ENCODE measurements at regions not wholly inside any gene's neighbourhood (a gene's known extent, or its start where the extent isn't known, plus 50 kb on each side); places are given as distances from the start of the nearest gene placed in this dataset.
A peak's percentile ranks its signal among the peaks of the same experiment; 100 is the strongest.

DNA sequence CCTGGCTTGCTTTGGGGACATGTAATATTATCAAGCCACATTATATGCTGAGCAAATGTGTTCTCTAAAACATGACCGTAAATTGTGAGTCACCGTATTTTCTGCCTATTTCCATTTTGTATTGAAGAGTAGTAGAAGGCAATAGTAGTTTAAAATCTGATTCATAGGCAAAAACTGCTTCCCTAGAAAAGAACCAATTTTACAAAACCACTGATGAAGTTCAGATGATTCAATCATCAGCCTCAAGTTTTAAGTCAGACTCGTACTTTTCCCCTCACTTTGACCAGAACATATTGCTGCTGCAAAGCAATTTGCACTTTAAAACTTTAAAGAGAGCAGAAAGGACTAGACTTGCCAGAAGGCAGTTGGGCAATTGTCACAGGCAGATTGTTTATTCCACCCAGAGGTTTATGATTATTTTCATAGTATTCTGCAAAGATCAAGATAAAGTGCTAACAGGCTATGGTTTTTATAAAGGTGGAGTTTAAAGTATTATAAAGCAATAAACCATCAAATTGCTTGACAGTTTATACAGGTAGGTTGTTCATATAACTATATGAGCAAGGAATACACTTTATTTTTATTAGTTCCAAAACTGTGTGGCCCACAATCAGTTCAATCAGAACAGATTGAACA, 168.2 kb downstream of the ETV1 start:
- no peaks in the 10 kb centered on the region for H3K36me3 ChIP-seq (ENCODE audit: low read depth)
- peak overlapping the region; percentile 33; the same call in 1 of the 2 replicates for H3K27ac ChIP-seq
- in situ Hi-C loops (cut with MboI): no loop called here
- no peak overlapping the region for H3K4me3 ChIP-seq
- peaks cover 9% of the 10 kb centered on the region; the same call in 1 of the 2 replicates for H3K4me1 ChIP-seq (ENCODE audit: insufficient read depth)
- peak overlapping the region; percentile 51 for H2AFZ ChIP-seq
- H3K4me2 ChIP-seq (ENCODE audit: unreplicated experiment): peak overlapping the region; percentile 47
- peaks cover 17% of the 10 kb centered on the region for H3F3A ChIP-seq (ENCODE audit: insufficient read depth)
- H4K20me1 ChIP-seq (ENCODE audit: insufficient read depth): no peaks in the 10 kb centered on the region
- no peaks in the 10 kb centered on the region for H3K79me2 ChIP-seq (ENCODE audit: insufficient read depth)
- H3K9me3 ChIP-seq (ENCODE audit: low read depth): no peaks in the 10 kb centered on the region
- H3K9ac ChIP-seq: no peak overlapping the region
- no peaks in the 10 kb centered on the region for H3K27me3 ChIP-seq (replicated peaks; ENCODE audit: insufficient read depth)
- H3K9me2 ChIP-seq (ENCODE audit: insufficient read depth): no peaks in the 10 kb centered on the region
- DNase-seq: peak; percentile 55
- no peak for TF ChIP-seq EZH2phosphoT487 (IDR thresholded peaks at IDR 0.05; ENCODE audit: insufficient read depth, low read depth)
- 1 to 12% methylated on average over 3 of the region's 3 CpGs for WGBS, 2 experiments (ENCODE audit: low coverage in 1 of 2, low lambda C conversion rate in 2 of 2, missing lambda C conversion rate in 2 of 2)

DNA sequence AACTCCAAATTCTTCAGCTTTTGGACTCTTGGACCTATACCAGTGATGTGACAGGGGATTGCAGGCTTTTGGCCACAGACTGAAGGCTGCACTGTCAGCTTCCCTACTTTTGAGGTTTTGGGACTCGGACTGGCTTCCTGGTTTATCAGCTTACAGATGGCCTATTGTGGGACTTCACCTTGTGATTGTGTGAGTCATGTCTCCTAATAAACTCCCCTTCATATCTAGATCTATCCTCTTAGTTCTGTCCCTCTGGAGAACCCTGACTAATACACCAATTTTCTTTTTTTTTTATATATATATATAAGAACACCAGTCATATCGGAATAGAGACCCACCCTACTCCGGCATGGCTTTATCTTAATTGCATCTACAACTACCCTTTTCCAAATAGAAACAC, 166.8 kb downstream of the ETV1 start:
- in situ Hi-C loops (cut with MboI): no loop called here
- DNase-seq: no peak

DNA sequence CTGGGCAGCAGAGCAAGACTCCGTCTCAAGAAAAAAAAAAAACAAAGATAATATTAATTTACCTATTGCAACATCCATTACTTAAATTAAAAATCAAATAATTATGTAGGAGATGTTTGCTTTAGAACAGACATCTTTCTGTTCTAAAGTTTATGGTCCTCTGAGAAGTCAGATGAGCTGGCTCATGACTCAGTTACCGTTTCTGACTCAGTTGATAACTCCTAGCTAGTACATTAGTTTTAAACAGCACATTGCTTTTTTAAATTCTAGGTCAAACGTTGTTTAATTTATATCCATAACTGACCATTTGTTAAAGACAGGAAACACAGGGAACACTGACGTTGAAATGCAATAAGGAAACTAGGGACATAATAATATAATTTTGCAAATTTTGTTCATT, 162.7 kb downstream of the ETV1 start:
- no peak overlapping the region for H3K27ac ChIP-seq
- peak; percentile 41 for DNase-seq

More for the DNA sequence above, 166.8 kb downstream of the ETV1 start:
- Histone ChIP-seq H3K79me2 (ENCODE audit: insufficient read depth) (no peaks in the 10 kb centered on the region), H3K4me1 (ENCODE audit: insufficient read depth) (peaks cover 12% of the 10 kb centered on the region; the same call in 1 of the 2 replicates), H2AFZ (peak overlapping the region; percentile 21; the same call in 1 of the 2 replicates), H3K27ac (no peak overlapping the region), H3K9me3 (ENCODE audit: low read depth) (no peaks in the 10 kb centered on the region), H3F3A (ENCODE audit: insufficient read depth) (peaks cover 17% of the 10 kb centered on the region), H4K20me1 (ENCODE audit: insufficient read depth) (no peaks in the 10 kb centered on the region), H3K27me3 (replicated peaks; ENCODE audit: insufficient read depth) (no peaks in the 10 kb centered on the region), H3K9ac (no peak overlapping the region), H3K4me3 (no peak overlapping the region), H3K4me2 (ENCODE audit: unreplicated experiment) (no peak overlapping the region), H3K36me3 (ENCODE audit: low read depth) (no peaks in the 10 kb centered on the region), H3K9me2 (ENCODE audit: insufficient read depth) (no peaks in the 10 kb centered on the region)
- WGBS, 2 experiments (ENCODE audit: low coverage in 1 of 2, low lambda C conversion rate in 2 of 2, missing lambda C conversion rate in 2 of 2): 49 to 66% methylated on average over 3 of the region's 3 CpGs
- TF ChIP-seq EZH2 (IDR thresholded peaks at IDR 0.05; ENCODE audit: insufficient read depth, poor library complexity, severe bottlenecking): no peak
- no peak for TF ChIP-seq EZH2phosphoT487 (IDR thresholded peaks at IDR 0.05; ENCODE audit: insufficient read depth, low read depth)

DNA sequence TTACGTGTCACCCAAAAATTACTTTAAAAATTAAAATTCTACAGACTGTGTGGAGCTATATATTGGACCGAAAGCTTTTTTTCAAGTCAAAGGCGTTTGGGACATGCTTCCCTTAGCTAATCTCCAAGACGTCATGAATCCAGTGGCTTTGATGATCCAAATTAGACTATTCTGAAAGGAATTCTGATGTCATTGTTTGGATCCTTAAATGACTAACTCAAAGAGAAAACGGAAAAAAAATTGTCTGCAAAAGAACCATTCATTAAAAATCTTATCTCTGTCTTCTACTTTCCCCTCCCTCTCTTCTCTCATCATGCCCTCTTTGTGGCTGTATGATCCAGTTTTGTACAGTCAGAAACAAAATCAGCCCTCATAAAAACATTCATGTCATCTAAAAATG, 161.8 kb downstream of the ETV1 start:
- Histone ChIP-seq H3K36me3 (ENCODE audit: low read depth) (no peaks in the 10 kb centered on the region), H3K9me2 (ENCODE audit: insufficient read depth) (no peaks in the 10 kb centered on the region), H3K4me2 (ENCODE audit: unreplicated experiment) (no peak overlapping the region), H3K9me3 (ENCODE audit: low read depth) (no peaks in the 10 kb centered on the region), H3K79me2 (ENCODE audit: insufficient read depth) (no peaks in the 10 kb centered on the region), H3K4me1 (ENCODE audit: insufficient read depth) (peaks cover 18% of the 10 kb centered on the region; the same call in 1 of the 2 replicates), H3K9ac (no peak overlapping the region), H3F3A (ENCODE audit: insufficient read depth) (no peaks in the 10 kb centered on the region), H3K4me3 (no peak overlapping the region), H2AFZ (no peak overlapping the region), H3K27me3 (replicated peaks; ENCODE audit: insufficient read depth) (no peaks in the 10 kb centered on the region), H3K27ac (no peak overlapping the region), H4K20me1 (ENCODE audit: insufficient read depth) (no peaks in the 10 kb centered on the region)
- WGBS, 2 experiments (ENCODE audit: low coverage in 1 of 2, low lambda C conversion rate in 2 of 2, missing lambda C conversion rate in 2 of 2): 76 to 77% methylated on average over 5 of the region's 5 CpGs
- in situ Hi-C loops (cut with MboI): no loop called here
- DNase-seq: peak; percentile 19
- no peak for TF ChIP-seq EZH2phosphoT487 (IDR thresholded peaks at IDR 0.05; ENCODE audit: insufficient read depth, low read depth)
- TF ChIP-seq EZH2 (IDR thresholded peaks at IDR 0.05; ENCODE audit: insufficient read depth, poor library complexity, severe bottlenecking): no peak

More for the DNA sequence above, 162.7 kb downstream of the ETV1 start:
- H3K4me3 ChIP-seq: no peak overlapping the region
- WGBS, 2 experiments (ENCODE audit: low coverage in 1 of 2, low lambda C conversion rate in 2 of 2, missing lambda C conversion rate in 2 of 2): 51 to 52% methylated on average over 4 of the region's 4 CpGs
- H3F3A ChIP-seq (ENCODE audit: insufficient read depth): peaks cover 6% of the 10 kb centered on the region; the same call in 1 of the 2 replicates
- no peak overlapping the region for H3K9ac ChIP-seq
- no peaks in the 10 kb centered on the region for H3K9me3 ChIP-seq (ENCODE audit: low read depth)
- H3K4me1 ChIP-seq (ENCODE audit: insufficient read depth): peaks cover 19% of the 10 kb centered on the region; the same call in 1 of the 2 replicates
- no peaks in the 10 kb centered on the region for H3K27me3 ChIP-seq (replicated peaks; ENCODE audit: insufficient read depth)
- H3K36me3 ChIP-seq (ENCODE audit: low read depth): no peaks in the 10 kb centered on the region
- H3K9me2 ChIP-seq (ENCODE audit: insufficient read depth): no peaks in the 10 kb centered on the region
- no peaks in the 10 kb centered on the region for H4K20me1 ChIP-seq (ENCODE audit: insufficient read depth)
- no peak for TF ChIP-seq EZH2phosphoT487 (IDR thresholded peaks at IDR 0.05; ENCODE audit: insufficient read depth, low read depth)
- no peak for TF ChIP-seq EZH2 (IDR thresholded peaks at IDR 0.05; ENCODE audit: insufficient read depth, poor library complexity, severe bottlenecking)
- in situ Hi-C loops (cut with MboI): no loop called here
- no peaks in the 10 kb centered on the region for H3K79me2 ChIP-seq (ENCODE audit: insufficient read depth)
- H2AFZ ChIP-seq: peak overlapping the region; percentile 33; the same call in 1 of the 2 replicates
- no peak overlapping the region for H3K4me2 ChIP-seq (ENCODE audit: unreplicated experiment)

Measured in GM23248 (cell line).